ENCODE measurements at regions not wholly inside any gene's neighbourhood (a gene's known extent, or its start where the extent isn't known, plus 50 kb on each side); places are given as distances from the start of the nearest gene placed in this dataset.

GRCh38 chr4:52317981-52318380, 266.9 kb downstream of the SPATA18 start:
- H3K36me3 ChIP-seq, result no peaks in the 10 kb centered on the region
- no peak for DNase-seq (ENCODE audit: low spot score in 2 of 2)
- H3K27ac ChIP-seq, result no peak overlapping the region

GRCh38 chr4:52329894-52330293, 278.8 kb downstream of the SPATA18 start:
- Histone ChIP-seq H3K27me3 (no peaks in the 10 kb centered on the region), H3K27ac (no peak overlapping the region), H3K4me1 (no peaks in the 10 kb centered on the region), H3K4me3 (no peak overlapping the region), H3K9me3 (peaks cover 9% of the 10 kb centered on the region), H3K36me3 (no peaks in the 10 kb centered on the region)
- no peak for DNase-seq (ENCODE audit: low spot score in 2 of 2)
- no peak for TF ChIP-seq POLR2AphosphoS5 (IDR thresholded peaks at IDR 0.05)

More at GRCh38 chr4:52317981-52318380, 266.9 kb downstream of the SPATA18 start:
- TF ChIP-seq POLR2A (IDR thresholded peaks at IDR 0.05), result no peak
- TF ChIP-seq CTCF (IDR thresholded peaks at IDR 0.05), result no peak
- no peak for TF ChIP-seq EP300 (IDR thresholded peaks at IDR 0.05)
- TF ChIP-seq POLR2AphosphoS5 (IDR thresholded peaks at IDR 0.05), result no peak
- H3K4me1 ChIP-seq, result no peaks in the 10 kb centered on the region
- no peaks in the 10 kb centered on the region for H3K9me3 ChIP-seq
- no peak overlapping the region for H3K4me3 ChIP-seq
- H3K27me3 ChIP-seq, result no peaks in the 10 kb centered on the region

GRCh38 chr4:52343595-52343994, 292.5 kb downstream of the SPATA18 start:
- Histone ChIP-seq H3K36me3 (no peaks in the 10 kb centered on the region), H3K4me1 (no peaks in the 10 kb centered on the region), H3K9me3 (no peaks in the 10 kb centered on the region), H3K27ac (no peak overlapping the region), H3K4me3 (no peak overlapping the region), H3K27me3 (no peaks in the 10 kb centered on the region)
- no peak for DNase-seq (ENCODE audit: low spot score in 2 of 2)
- TF ChIP-seq POLR2A (IDR thresholded peaks at IDR 0.05) (no peak), EP300 (IDR thresholded peaks at IDR 0.05) (no peak), CTCF (IDR thresholded peaks at IDR 0.05) (no peak), POLR2AphosphoS5 (IDR thresholded peaks at IDR 0.05) (no peak)
- 75% methylated on average over 1 of the region's 1 CpG for WGBS

GRCh38 chr4:52350926-52351325, 299.8 kb downstream of the SPATA18 start:
- no peaks in the 10 kb centered on the region for H3K36me3 ChIP-seq
- no peak for TF ChIP-seq POLR2AphosphoS5 (IDR thresholded peaks at IDR 0.05)
- no peak for TF ChIP-seq CTCF (IDR thresholded peaks at IDR 0.05)
- no peak for TF ChIP-seq POLR2A (IDR thresholded peaks at IDR 0.05)
- no peak for TF ChIP-seq EP300 (IDR thresholded peaks at IDR 0.05)
- H3K9me3 ChIP-seq, result no peaks in the 10 kb centered on the region
- H3K27me3 ChIP-seq, result no peaks in the 10 kb centered on the region
- H3K27ac ChIP-seq, result no peak overlapping the region
- WGBS, result 83% methylated on average over 1 of the region's 1 CpG
- no peaks in the 10 kb centered on the region for H3K4me1 ChIP-seq
- no peak for DNase-seq (ENCODE audit: low spot score in 2 of 2)
- no peak overlapping the region for H3K4me3 ChIP-seq

GRCh38 chr4:52358366-52358765, 300.7 kb downstream of the USP46 start:
- DNase-seq (ENCODE audit: low spot score in 2 of 2), result no peak
- no peaks in the 10 kb centered on the region for H3K36me3 ChIP-seq
- H3K27me3 ChIP-seq, result no peaks in the 10 kb centered on the region
- no peaks in the 10 kb centered on the region for H3K4me1 ChIP-seq
- WGBS, result 87% methylated on average over 9 of the region's 9 CpGs
- no peak overlapping the region for H3K27ac ChIP-seq
- no peaks in the 10 kb centered on the region for H3K9me3 ChIP-seq
- TF ChIP-seq POLR2A (IDR thresholded peaks at IDR 0.05) (no peak), CTCF (IDR thresholded peaks at IDR 0.05) (no peak), EP300 (IDR thresholded peaks at IDR 0.05) (no peak), POLR2AphosphoS5 (IDR thresholded peaks at IDR 0.05) (no peak)
- H3K4me3 ChIP-seq, result no peak overlapping the region

- no peak for TF ChIP-seq CTCF (IDR thresholded peaks at IDR 0.05)
- no peak for TF ChIP-seq POLR2AphosphoS5 (IDR thresholded peaks at IDR 0.05)
- TF ChIP-seq EP300 (IDR thresholded peaks at IDR 0.05), result no peak
- TF ChIP-seq POLR2A (IDR thresholded peaks at IDR 0.05), result no peak
- no peak overlapping the region for H3K27ac ChIP-seq
- H3K4me1 ChIP-seq, result no peaks in the 10 kb centered on the region
- 76% methylated on average over 1 of the region's 1 CpG for WGBS
- H3K36me3 ChIP-seq, result no peaks in the 10 kb centered on the region
- H3K27me3 ChIP-seq, result no peaks in the 10 kb centered on the region
- no peaks in the 10 kb centered on the region for H3K9me3 ChIP-seq
- H3K4me3 ChIP-seq, result no peak overlapping the region
- no peak for DNase-seq (ENCODE audit: low spot score in 2 of 2)
Observed at GRCh38 chr4:52358883-52359321, 300.2 kb downstream of the USP46 start.

Measured in suprapubic skin (tissue), 4 donors.